GM18868 (cell line): ENCODE measurements at regions not wholly inside any gene's neighbourhood (a gene's known extent, or its start where the extent isn't known, plus 50 kb on each side); places are given as distances from the start of the nearest gene placed in this dataset.
"Not testable (repeated sequence)": the region's sequence is repeated elsewhere in the genome, so short reads cannot be mapped to it uniquely, and the experiment has no call there.

Experiments used
- ATAC-seq: cut with Tn5 transposase; IDR thresholded peaks from one replicate; pipeline ENCODE4 v1.9.1; 2021; ENCODE audit warnings: mild to moderate bottlenecking, moderate library complexity; ENCODE audit not compliant: unreplicated experiment

DNA sequence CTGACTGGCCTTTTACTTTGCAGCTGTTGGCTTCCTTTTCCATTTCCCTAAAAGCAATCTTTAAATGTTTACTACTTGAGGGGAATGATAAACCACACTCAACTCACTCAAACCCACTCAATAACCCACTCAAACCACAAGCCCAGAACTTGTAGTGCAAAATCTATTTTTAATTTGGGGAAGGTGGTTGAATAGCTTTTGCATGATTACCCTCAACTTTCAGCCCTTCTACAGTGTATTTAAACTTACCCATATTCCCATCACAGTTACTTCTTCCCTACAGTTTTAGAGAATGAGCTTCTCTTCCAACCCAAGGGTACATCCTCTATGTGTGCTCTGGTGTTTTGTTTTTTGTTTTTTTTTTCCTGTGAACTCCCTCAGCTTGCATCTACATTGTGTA, 636.1 kb downstream of the TDRD15 start:
- ATAC-seq, result no peak

DNA sequence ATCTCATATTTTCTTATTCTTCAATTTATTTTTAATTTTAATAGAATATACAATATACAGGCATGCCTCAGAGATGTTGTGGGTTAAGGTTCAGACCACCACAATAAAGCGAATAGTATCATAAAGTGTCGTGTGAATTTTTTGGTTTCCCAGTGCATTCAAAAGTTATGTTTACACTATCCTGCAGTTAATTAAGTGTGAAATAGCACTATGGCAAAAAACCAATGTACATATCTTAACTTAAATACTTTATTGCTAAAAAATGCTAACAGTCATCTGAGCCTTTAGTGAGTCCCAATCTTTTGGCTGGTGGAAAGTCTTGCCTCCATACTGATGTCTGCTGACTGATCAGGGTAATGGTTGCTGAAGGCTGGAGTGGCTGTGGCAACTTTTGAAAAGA, 637.6 kb downstream of the TDRD15 start:
- ATAC-seq, result no peak

GRCh38 chr2:21763501-21763900, 639.7 kb downstream of the TDRD15 start:
- ATAC-seq, result no peak

GRCh38 chr2:21770787-21771186, 647.0 kb downstream of the TDRD15 start:
- no peak for ATAC-seq

DNA sequence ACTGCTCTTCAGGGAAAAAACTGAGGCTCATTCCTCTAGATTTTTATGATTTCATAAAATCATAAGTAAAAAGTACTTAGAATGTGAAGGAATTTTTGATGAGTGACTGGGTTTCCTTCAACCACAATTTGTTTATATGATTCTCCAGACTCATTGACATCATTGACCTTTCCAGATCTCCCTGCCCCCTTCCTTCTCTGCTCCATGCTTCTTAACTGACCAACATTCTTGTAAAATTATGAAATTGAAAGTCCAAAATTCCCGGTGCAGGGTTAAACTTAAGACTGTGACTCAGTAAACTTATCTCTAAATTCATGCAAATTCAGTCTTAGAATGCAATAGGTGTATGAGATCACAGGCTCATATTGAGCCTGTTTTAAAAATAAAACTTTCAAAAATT, 648.9 kb downstream of the TDRD15 start:
- ATAC-seq, result no peak

- ATAC-seq, result no peak
Measured at GRCh38 chr2:21773168-21773567, 649.4 kb downstream of the TDRD15 start.

GRCh38 chr2:21774691-21775368, 651.1 kb downstream of the TDRD15 start:
- ATAC-seq, result no peak

DNA sequence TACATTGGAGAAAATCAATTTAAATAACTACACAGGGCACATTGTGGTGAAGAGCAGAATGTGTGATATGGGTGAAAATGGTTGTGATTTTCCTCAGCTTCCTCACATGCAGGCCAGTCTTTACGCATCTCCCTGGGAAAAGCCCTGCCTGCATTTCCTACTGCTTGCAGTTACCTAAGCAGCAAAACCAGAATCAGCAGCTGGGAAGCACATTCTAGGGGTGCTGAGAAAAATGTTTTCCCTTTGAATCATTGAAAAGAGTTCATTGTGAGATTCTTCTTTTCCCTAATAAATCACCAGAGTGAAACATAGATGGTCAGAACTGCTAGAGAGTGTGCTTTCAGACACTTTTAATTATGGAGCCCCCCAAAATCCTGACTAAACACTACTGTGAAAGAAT, 656.0 kb downstream of the TDRD15 start:
- no peak for ATAC-seq

GRCh38 chr2:21781962-21782361, 658.2 kb downstream of the TDRD15 start:
- no peak for ATAC-seq

DNA sequence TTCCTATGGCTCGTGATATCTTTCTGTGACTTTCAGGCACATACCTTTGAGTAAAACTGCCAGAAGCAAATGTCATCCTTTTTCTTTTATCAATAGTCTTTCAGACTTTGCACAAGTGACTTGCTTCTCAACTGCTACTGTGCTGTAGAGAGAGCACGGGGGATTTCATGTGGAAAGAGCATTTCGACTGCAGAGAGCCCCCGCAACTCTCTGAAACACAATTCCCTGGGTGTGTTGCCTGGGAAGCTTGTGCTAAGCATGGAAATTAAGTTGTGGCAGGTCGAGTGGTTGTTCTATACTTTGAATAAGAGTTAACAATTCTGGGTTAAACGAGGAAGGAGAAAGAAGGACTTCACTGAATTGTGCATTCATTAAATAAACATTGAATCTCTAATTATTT, 659.1 kb downstream of the TDRD15 start:
- ATAC-seq, result no peak

DNA sequence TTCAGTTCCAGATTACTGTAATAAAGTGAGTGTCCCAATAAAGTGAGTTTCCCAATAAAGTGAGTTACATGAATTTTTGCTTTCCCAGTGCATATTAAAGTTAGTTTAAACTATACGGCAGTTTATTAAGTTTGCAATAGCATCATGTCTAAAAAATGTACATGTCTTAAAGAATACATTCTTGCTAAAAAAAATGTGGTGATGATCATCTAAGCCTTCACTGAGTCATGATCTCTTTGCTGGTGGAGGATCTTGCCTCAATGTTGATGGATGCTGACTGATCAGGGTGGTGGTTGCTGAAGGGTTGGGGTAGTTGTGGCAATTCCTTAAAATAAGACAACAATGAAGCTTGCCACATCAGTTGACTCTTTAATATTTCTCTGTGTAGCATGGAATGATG, 664.2 kb downstream of the TDRD15 start:
- ATAC-seq, result no peak

- not testable (repeated sequence) for ATAC-seq
Measured at GRCh38 chr2:21790311-21790710, 666.5 kb downstream of the TDRD15 start.

- ATAC-seq, result no peak
Measured at GRCh38 chr2:21792571-21792970, 668.8 kb downstream of the TDRD15 start.

DNA sequence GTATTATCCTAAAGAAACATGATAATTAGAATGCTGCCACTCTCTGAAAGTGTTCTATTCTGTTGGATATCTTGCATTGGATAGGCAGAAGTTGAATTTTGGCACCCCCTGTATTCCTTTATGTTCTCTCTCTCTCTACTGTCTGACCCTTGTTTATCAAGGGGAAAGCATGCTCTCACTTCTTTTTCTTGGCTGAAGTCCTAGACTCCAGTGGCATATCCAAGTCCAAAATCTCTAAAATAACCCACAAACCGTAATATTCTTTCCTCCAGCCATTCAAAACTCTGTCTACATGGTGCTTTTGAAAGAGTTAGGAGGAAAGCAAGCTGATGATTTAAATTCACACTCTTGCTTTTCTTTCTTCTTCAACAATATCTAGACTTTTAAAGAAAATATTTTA, 669.7 kb downstream of the TDRD15 start:
- ATAC-seq, result no peak

DNA sequence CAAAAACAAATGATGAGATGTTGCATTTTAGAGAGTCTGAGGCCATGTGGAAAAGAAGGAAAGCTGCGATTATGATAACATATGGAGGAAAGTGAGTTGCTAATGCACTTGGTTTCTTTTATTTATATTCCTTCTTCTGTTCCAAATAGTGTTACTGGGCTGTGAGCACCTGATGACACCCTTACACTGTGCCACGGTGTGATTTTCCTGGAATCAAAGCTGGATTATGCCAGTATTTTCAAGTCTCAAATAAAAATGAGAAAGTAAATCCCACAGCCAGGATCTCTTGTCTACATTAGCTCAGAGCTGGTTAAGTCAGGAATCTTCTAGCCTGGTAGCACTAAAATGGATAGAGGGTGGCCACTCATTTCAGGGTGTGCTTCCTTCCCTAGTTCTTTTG, 670.8 kb downstream of the TDRD15 start:
- ATAC-seq, result no peak

GRCh38 chr2:21800356-21800755, 676.6 kb downstream of the TDRD15 start:
- no peak for ATAC-seq

- no peak for ATAC-seq
Measured at GRCh38 chr2:21803550-21803949, 679.8 kb downstream of the TDRD15 start.

GRCh38 chr2:21804151-21804550, 680.4 kb downstream of the TDRD15 start:
- no peak for ATAC-seq

DNA sequence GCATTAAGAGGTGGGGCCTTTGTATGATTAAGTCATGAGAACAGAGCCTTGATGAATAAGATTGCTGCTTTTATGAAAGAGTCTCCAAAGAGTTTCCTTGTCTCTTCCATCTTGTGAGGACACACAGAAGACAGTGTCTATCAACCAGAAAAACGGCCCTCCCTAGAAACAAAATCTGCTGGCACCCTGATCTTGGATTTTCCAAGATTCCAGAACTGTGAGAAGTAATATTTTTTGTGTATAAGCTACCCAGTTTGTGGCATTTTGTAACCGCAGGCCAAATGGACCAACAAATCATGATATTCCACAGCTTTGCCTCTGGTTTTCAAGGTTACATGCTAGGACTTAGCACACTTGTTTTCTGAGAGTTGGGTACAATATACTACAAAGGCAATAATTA, 687.8 kb downstream of the TDRD15 start:
- ATAC-seq, result no peak

- ATAC-seq, result no peak
Measured at GRCh38 chr2:21812766-21813165, 689.0 kb downstream of the TDRD15 start.

GRCh38 chr2:21814588-21815149, 690.9 kb downstream of the TDRD15 start:
- ATAC-seq, result no peak

- no peak for ATAC-seq
Measured at GRCh38 chr2:21818212-21818795, 694.5 kb downstream of the TDRD15 start.

DNA sequence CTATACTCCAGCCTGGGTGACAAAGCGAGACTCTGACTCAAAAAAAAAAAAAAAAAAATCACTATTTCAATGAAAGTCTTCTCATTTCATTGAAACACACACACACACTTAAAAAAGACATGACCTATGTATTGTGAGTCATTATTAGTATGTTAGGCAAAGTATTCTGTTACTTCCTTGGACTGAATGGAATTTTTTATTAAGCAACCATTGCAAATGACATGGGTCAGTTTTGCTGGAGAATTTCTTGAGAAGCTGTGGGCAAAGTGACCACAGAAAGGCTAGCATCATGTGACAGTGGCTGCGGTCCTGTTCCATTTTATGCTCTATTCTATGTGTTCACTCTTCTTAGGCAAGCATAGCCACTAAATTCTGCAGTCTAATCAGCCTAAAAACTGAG, 695.7 kb downstream of the TDRD15 start:
- ATAC-seq, result no peak
